Ishikawa (cell line): ENCODE measurements at regions not wholly inside any gene's neighbourhood (a gene's known extent, or its start where the extent isn't known, plus 50 kb on each side); places are given as distances from the start of the nearest gene placed in this dataset.

Experiments used
- CEBPB ChIP-seq: IDR thresholded peaks from 2 replicates; pipeline ENCODE4 v1.6.1; 2012
- CREB1 ChIP-seq: IDR thresholded peaks from 2 replicates; pipeline ENCODE4 v1.6.1; 2012; ENCODE audit warnings: low read depth
- EGR1 ChIP-seq: IDR thresholded peaks from 2 replicates; pipeline ENCODE4 v1.6.1; 2012
- EP300 ChIP-seq: IDR thresholded peaks from 2 replicates; pipeline ENCODE4 v1.6.1; 2012; ENCODE audit warnings: borderline replicate concordance
- FOXM1 ChIP-seq: IDR thresholded peaks from 2 replicates; pipeline ENCODE4 v1.6.1; 2012; ENCODE audit warnings: low read depth, borderline replicate concordance
- NFIC ChIP-seq: IDR thresholded peaks from 2 replicates; pipeline ENCODE4 v1.6.1; 2012
- RAD21 ChIP-seq: IDR thresholded peaks from 2 replicates; pipeline ENCODE4 v1.6.1; 2012; ENCODE audit warnings: low read depth
- REST ChIP-seq: IDR thresholded peaks from 2 replicates; pipeline ENCODE4 v1.6.1; 2012; ENCODE audit warnings: low read depth, mild to moderate bottlenecking
- TAF1 ChIP-seq: IDR thresholded peaks from 2 replicates; pipeline ENCODE4 v1.6.1; 2012; ENCODE audit warnings: low read depth, mild to moderate bottlenecking
- TCF12 ChIP-seq: IDR thresholded peaks from 2 replicates; pipeline ENCODE4 v1.6.1; 2012; ENCODE audit warnings: low read depth
- TEAD4 ChIP-seq: IDR thresholded peaks from 2 replicates; pipeline ENCODE4 v1.6.1; 2012
- USF1 ChIP-seq: IDR thresholded peaks from 2 replicates; pipeline ENCODE4 v1.6.1; 2012
- YY1 ChIP-seq: IDR thresholded peaks from 2 replicates; pipeline ENCODE4 v1.6.1; 2012; ENCODE audit warnings: low read depth
- ZBTB7A ChIP-seq: IDR thresholded peaks from 2 replicates; pipeline ENCODE4 v1.6.1; 2012; ENCODE audit warnings: low read depth
- TF ChIP-seq, protein P1 (sequence below): IDR thresholded peaks from 2 replicates; pipeline ENCODE4 v1.6.1; 2012

- TF ChIP-seq CREB1 (no peak), TCF12 (no peak), ZBTB7A (no peak), FOXM1 (no peak), CEBPB (no peak), RAD21 (no peak), REST (no peak), USF1 (no peak), TAF1 (no peak), TEAD4 (no peak), NFIC (no peak), YY1 (no peak), EGR1 (no peak), EP300 (no peak)
- TF ChIP-seq, protein P1, sequence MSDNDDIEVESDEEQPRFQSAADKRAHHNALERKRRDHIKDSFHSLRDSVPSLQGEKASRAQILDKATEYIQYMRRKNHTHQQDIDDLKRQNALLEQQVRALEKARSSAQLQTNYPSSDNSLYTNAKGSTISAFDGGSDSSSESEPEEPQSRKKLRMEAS: no peak
These were observed 916.6 kb downstream of the IPMK start for GRCh38 chr10:57351076-57351475.

- no peak for TF ChIP-seq RAD21
- TF ChIP-seq FOXM1: no peak
- TF ChIP-seq EP300: no peak
- no peak for TF ChIP-seq ZBTB7A
- TF ChIP-seq USF1: no peak
- TF ChIP-seq, protein P1: no peak
- TF ChIP-seq REST: no peak
- TF ChIP-seq CREB1: no peak
- no peak for TF ChIP-seq CEBPB
- TF ChIP-seq EGR1: no peak
- TF ChIP-seq TEAD4: no peak
These were observed 926.4 kb downstream of the IPMK start for GRCh38 chr10:57341294-57341693.

- TF ChIP-seq CREB1 (no peak), NFIC (no peak), RAD21 (peak; percentile 66)
- TF ChIP-seq, protein P1: no peak
These were observed 928.7 kb downstream of the IPMK start for GRCh38 chr10:57338823-57339558.

DNA sequence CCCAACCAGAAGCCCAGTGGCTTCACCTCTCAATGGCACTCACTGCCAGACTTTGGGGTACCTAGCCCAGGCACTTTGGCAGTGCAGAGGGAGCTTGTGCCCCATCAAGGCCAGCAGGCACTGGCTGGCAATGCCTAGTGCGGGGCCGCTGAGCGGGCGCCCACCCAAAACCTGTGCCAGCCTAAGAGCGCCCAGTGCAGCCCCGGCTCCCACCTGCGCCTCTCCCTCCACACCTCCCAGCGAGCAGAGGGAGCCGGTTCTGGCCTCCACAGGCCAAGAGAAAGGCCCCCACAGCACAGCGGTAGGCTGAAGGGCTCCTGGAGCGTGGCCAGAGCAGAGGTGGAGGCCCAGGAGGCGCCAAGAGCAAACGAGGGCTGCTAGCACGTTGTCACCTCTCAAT is 930.8 kb downstream of the IPMK start:
- no peak for TF ChIP-seq NFIC
- TF ChIP-seq CREB1: no peak
- no peak for TF ChIP-seq TEAD4
- TF ChIP-seq, protein P1: no peak
- no peak for TF ChIP-seq FOXM1
- TF ChIP-seq ZBTB7A: no peak
- no peak for TF ChIP-seq USF1
- no peak for TF ChIP-seq EP300
- TF ChIP-seq TCF12: no peak
- no peak for TF ChIP-seq YY1
- no peak for TF ChIP-seq RAD21
- no peak for TF ChIP-seq EGR1
- TF ChIP-seq CEBPB: no peak
- TF ChIP-seq TAF1: no peak
- no peak for TF ChIP-seq REST
